HG02798 (cell line): ENCODE measurements at regions not wholly inside any gene's neighbourhood (a gene's known extent, or its start where the extent isn't known, plus 50 kb on each side); places are given as distances from the start of the nearest gene placed in this dataset.

Experiments used
- ATAC-seq: cut with Tn5 transposase; IDR thresholded peaks from one replicate; pipeline ENCODE4 v1.9.1; 2021; ENCODE audit warnings: mild to moderate bottlenecking; ENCODE audit not compliant: unreplicated experiment, poor library complexity

- no peak for ATAC-seq
Observed at GRCh38 chr12:45663455-45663854, 66.1 kb upstream of the ARID2 start.

DNA sequence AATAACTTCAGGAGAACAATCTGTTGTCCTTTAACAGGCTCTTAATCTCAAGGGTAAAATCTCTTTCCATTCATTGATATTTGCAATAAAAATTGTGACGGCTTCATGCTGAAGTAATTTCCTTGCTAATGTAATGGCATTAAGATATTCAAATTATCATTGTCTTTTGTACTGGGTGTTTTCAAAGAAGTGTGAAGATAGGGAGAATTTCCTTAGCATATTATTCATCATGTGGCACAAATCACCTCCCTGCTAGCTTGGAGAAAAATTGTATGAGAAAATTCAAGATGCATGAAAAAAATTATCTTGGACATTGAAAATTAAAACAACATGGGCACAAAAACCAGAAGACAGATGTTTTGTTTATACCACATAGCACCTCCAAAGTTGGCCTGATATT is 63.6 kb upstream of the ARID2 start:
- ATAC-seq: no peak

DNA sequence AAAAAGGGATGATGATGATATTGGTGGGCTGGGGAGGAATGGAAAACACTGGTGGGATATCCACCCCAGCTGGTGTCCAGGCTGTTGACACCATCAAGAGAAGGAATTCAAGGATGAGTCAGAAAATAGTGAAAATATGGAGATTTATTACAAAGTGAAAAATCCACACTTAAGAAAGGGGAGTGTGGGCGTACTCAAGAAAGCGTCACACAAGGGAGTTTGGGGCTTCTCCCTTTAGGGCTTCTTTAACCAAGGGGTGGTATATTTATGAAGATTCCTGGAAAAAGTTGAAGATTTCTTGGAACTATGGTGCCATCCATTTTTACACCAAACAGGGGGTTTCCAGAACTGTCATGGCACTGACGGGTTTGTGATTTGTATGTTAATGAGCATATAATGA is 63.1 kb upstream of the ARID2 start:
- no peak for ATAC-seq

DNA sequence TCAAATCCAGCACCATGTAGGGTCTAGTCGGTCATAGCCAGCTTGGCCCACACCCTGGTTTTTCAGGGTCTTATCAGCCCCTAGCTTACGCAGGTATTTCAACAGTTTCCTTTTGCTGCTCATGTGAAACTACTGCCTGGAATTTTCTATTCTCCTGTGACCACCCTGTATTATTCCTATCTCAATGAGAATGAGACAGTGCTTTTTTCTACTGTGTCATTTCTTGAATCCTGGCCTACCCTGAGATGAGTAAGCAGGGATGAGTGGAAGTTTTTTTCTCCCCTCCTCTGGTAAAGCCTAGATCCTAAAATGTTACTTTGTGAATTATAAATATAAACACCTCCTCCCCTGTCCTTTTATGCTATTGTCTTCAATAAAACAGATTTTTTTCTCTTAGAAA is 62.7 kb upstream of the ARID2 start:
- no peak for ATAC-seq

DNA sequence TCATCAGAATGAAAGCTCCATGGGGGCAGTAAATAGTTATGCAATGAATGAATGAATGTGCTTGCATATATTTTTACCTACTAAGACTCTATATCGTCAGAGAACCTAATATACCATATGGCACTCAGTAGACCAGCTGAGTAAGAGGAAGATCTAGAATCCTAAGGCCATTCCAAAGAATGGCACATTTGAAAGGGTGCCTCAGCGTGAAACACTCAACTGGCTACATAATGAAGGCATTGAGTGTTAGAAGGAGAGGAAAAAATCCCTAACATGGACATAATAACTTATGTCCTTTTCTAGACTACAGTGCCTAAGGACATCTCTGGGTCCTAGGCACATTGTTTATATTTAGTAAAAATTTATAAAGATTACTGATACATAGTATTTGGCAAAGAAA is 61.7 kb upstream of the ARID2 start:
- ATAC-seq: no peak

DNA sequence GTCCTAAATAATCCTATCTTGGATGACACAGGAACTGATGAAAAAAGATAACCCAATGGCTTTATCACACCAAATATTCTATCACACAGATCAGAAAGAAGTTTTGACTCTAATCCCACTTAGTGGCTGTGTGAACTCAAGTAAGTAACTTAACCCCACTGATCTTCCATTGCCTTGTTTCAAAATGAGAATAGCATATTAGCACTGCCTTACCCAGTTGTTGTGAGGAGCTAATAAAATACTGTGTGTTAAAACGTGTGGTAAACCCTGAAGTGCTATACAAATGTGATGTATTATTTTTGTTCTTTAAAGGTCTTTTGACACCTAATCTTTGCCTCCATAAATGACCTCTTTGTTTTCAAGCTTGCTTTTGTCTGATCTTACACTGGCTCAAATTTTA is 60.9 kb upstream of the ARID2 start:
- ATAC-seq: peak; percentile 11

- peak; percentile 89 for ATAC-seq
Observed at GRCh38 chr12:45669093-45669492, 60.4 kb upstream of the ARID2 start.

GRCh38 chr12:45669792-45670191 is 59.7 kb upstream of the ARID2 start:
- ATAC-seq: no peak

GRCh38 chr12:45670346-45671065 is 59.0 kb upstream of the ARID2 start:
- ATAC-seq: peak; percentile 65

DNA sequence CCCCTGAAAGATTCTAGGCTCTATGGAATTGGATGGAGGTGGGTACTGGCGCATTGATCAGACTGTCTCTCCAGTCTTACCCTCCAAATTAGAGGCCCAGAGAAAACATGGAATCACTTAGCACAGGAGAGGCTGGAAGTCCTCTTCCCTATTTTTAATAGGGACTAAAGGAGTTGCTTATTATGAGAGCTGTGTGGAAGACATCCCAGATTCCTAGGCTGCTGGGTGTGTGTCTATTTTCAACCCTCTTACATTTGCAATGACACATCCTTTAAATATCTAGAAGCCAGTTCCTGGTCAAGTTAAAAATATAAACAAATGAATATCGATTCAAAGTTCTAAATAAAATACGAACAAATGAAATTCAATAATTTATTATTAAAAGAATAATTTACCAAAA is 58.3 kb upstream of the ARID2 start:
- no peak for ATAC-seq

DNA sequence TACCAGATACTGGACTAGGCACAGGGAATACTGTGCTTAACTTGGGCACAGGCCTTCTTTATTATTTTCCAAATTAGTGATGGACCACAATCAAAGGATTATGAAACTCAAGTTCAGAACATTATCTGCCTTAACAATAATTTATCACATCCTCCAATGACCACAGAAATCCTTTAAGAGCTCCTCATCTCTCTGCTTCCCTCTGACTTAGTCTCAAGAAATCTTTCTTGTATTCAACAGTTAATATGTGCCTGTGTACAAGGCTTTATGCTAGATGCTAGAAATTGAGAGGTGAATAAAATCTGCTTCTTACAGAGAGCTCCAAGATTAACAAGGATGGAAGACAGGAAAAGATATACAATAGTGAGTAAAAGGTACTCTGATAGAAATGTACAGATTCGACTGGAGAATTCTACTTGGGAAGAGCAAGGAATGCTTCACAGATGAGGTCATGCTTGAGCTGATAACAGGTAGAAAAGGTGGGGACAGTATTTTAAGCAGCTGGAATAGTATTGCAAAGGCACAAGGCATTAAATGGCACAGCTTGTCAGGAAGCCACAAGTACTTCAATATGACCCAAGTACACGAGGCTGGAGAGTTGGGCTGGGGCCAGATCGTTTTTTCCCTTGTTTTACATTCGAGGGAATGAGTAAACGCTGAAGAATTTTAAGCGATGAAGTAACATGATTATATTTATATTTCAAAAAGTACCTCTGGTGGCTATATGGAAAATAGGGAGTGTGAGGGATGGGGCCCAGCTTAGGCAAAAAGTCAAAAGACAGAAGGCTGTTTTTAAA is 55.1 kb upstream of the ARID2 start:
- ATAC-seq: no peak

GRCh38 chr12:45675534-45675933 is 54.0 kb upstream of the ARID2 start:
- ATAC-seq: no peak
